ENCODE measurements at regions not wholly inside any gene's neighbourhood (a gene's known extent, or its start where the extent isn't known, plus 50 kb on each side); places are given as distances from the start of the nearest gene placed in this dataset.

GRCh38 chr13:63954683-63955082 is 2539.0 kb upstream of the PCDH20 start:
- TF ChIP-seq CTCF (IDR thresholded peaks at IDR 0.05; ENCODE audit: extremely low read depth in 1 of 2, insufficient read depth in 1 of 2, low read depth in 1 of 2, low read length in 2 of 2) (no peak), EZH2 (IDR thresholded peaks at IDR 0.05; ENCODE audit: borderline replicate concordance, low read depth, low read length, severe bottlenecking) (no peak), POLR2A (IDR thresholded peaks at IDR 0.05; ENCODE audit: low read depth, low read length) (no peak), POLR2AphosphoS5 (IDR thresholded peaks at IDR 0.05; ENCODE audit: insufficient read depth, low read depth, low read length) (no peak), JUN (IDR thresholded peaks at IDR 0.05; ENCODE audit: borderline replicate concordance, insufficient read depth, insufficient read length, low read depth) (no peak), FOS (IDR thresholded peaks at IDR 0.05; ENCODE audit: borderline replicate concordance, insufficient read depth, low read length) (no peak)
- TF ChIP-seq, protein P1, sequence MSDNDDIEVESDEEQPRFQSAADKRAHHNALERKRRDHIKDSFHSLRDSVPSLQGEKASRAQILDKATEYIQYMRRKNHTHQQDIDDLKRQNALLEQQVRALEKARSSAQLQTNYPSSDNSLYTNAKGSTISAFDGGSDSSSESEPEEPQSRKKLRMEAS (IDR thresholded peaks at IDR 0.05; ENCODE audit: insufficient read depth, insufficient read length): no peak

All from endothelial cell of umbilical vein (primary cell).